Stimulated activated naive B cell treated with anti-CD40 and anti-IgM and Interleukin-4, amounts not matched to agents 10 μg/mL and 1 μg/mL and 100 μg/mL, for 72 hours (primary cell): ENCODE measurements at regions not wholly inside any gene's neighbourhood (a gene's known extent, or its start where the extent isn't known, plus 50 kb on each side); places are given as distances from the start of the nearest gene placed in this dataset.
"Not testable (repeated sequence)": the region's sequence is repeated elsewhere in the genome, so short reads cannot be mapped to it uniquely, and the experiment has no call there.

Experiments
- ATAC-seq, 2 donors: fragments of 150-1000 bp; cut with Tn5 transposase; replicated peaks; 2 replicates each; pipeline ENCODE4 v1.10.0; 2021; ENCODE audit warnings: moderate library complexity in 1 of 2
- DNase-seq: peaks from one replicate; pipeline ENCODE4 v3.0.0; 2021
- H3K27ac Mint-ChIP-seq: one replicate; pipeline ENCODE4 v1.8.0; 2022; ENCODE audit warnings: mild to moderate bottlenecking, mixed read lengths
- H3K27me3 Mint-ChIP-seq, 2 donors: one replicate each; pipeline ENCODE4 v1.8.0; 2022; ENCODE audit warnings: mixed read lengths in 2 of 2
- H3K36me3 Mint-ChIP-seq, 2 donors: one replicate each; pipeline ENCODE4 v1.8.0; 2022; ENCODE audit warnings: mixed read lengths in 2 of 2, mild to moderate bottlenecking in 1 of 2
- H3K4me1 Mint-ChIP-seq, 2 donors: one replicate each; pipeline ENCODE4 v1.8.0; 2022; ENCODE audit warnings: mixed read lengths in 2 of 2, mild to moderate bottlenecking in 1 of 2
- H3K4me3 Mint-ChIP-seq, 2 donors: one replicate each; pipeline ENCODE4 v1.8.0; 2022; ENCODE audit warnings: mild to moderate bottlenecking in 2 of 2, mixed read lengths in 2 of 2, moderate library complexity in 1 of 2
- H3K9me3 Mint-ChIP-seq, 2 donors: one replicate each; pipeline ENCODE4 v1.8.0; 2022; ENCODE audit warnings: mixed read lengths in 2 of 2, mild to moderate bottlenecking in 1 of 2

GRCh38 chr3:22836131-22836530, 367.0 kb upstream of the UBE2E2 start:
- DNase-seq: no peak

GRCh38 chr3:22843854-22844253, 359.3 kb upstream of the UBE2E2 start:
- H3K27ac Mint-ChIP-seq: no peak overlapping the region
- H3K4me3 Mint-ChIP-seq: no peak overlapping the region
- no peaks in the 10 kb centered on the region for H3K4me1 Mint-ChIP-seq
- H3K27me3 Mint-ChIP-seq: peaks cover 0 to 4% of the 10 kb centered on the region in 2 donors
- H3K9me3 Mint-ChIP-seq: peaks cover 0 to 1% of the 10 kb centered on the region in 2 donors
- H3K36me3 Mint-ChIP-seq: no peaks in the 10 kb centered on the region
- DNase-seq (no peak), ATAC-seq (no peak)

More at GRCh38 chr3:22836131-22836530, 367.0 kb upstream of the UBE2E2 start:
- H3K4me3 Mint-ChIP-seq: no peak overlapping the region
- ATAC-seq: no peak
- no peaks in the 10 kb centered on the region for H3K4me1 Mint-ChIP-seq
- H3K36me3 Mint-ChIP-seq: no peaks in the 10 kb centered on the region
- H3K27me3 Mint-ChIP-seq: peaks cover 4 to 6% of the 10 kb centered on the region in 2 donors
- H3K9me3 Mint-ChIP-seq: no peaks in the 10 kb centered on the region
- H3K27ac Mint-ChIP-seq: no peak overlapping the region

GRCh38 chr3:22846566-22846965, 356.6 kb upstream of the UBE2E2 start:
- DNase-seq (no peak), ATAC-seq (no peak)
- Mint-ChIP-seq H3K27ac (no peak overlapping the region), H3K27me3 (peaks cover 0 to 4% of the 10 kb centered on the region in 2 donors), H3K36me3 (no peaks in the 10 kb centered on the region), H3K4me3 (no peak overlapping the region), H3K4me1 (no peaks in the 10 kb centered on the region), H3K9me3 (peaks cover 0 to 1% of the 10 kb centered on the region in 2 donors)

GRCh38 chr3:22849583-22849982, 353.5 kb upstream of the UBE2E2 start:
- not testable (repeated sequence) for H3K27me3 Mint-ChIP-seq

GRCh38 chr3:22856811-22857210, 346.3 kb upstream of the UBE2E2 start:
- no peaks in the 10 kb centered on the region for H3K4me1 Mint-ChIP-seq
- H3K27me3 Mint-ChIP-seq: no peaks in the 10 kb centered on the region
- no peak overlapping the region for H3K27ac Mint-ChIP-seq
- no peak overlapping the region for H3K4me3 Mint-ChIP-seq
- ATAC-seq: no peak
- H3K9me3 Mint-ChIP-seq: no peaks in the 10 kb centered on the region
- no peak for DNase-seq
- no peaks in the 10 kb centered on the region for H3K36me3 Mint-ChIP-seq

More at GRCh38 chr3:22849583-22849982, 353.5 kb upstream of the UBE2E2 start:
- not testable (repeated sequence) for H3K4me3 Mint-ChIP-seq, DNase-seq, H3K9me3 Mint-ChIP-seq, H3K4me1 Mint-ChIP-seq, H3K27ac Mint-ChIP-seq, ATAC-seq, H3K36me3 Mint-ChIP-seq

- no peaks in the 10 kb centered on the region for H3K9me3 Mint-ChIP-seq
Observed at GRCh38 chr3:22858486-22858885, 344.6 kb upstream of the UBE2E2 start.

GRCh38 chr3:22859618-22860017, 343.5 kb upstream of the UBE2E2 start:
- Mint-ChIP-seq H3K4me3 (no peak overlapping the region), H3K9me3 (no peaks in the 10 kb centered on the region), H3K4me1 (no peaks in the 10 kb centered on the region), H3K27ac (no peak overlapping the region), H3K36me3 (no peaks in the 10 kb centered on the region), H3K27me3 (peaks cover 0 to 3% of the 10 kb centered on the region in 2 donors)
- no peak for ATAC-seq
- DNase-seq: no peak

More at GRCh38 chr3:22858486-22858885, 344.6 kb upstream of the UBE2E2 start:
- Mint-ChIP-seq H3K36me3 (no peaks in the 10 kb centered on the region), H3K4me1 (no peaks in the 10 kb centered on the region), H3K4me3 (no peak overlapping the region), H3K27ac (no peak overlapping the region), H3K27me3 (no peaks in the 10 kb centered on the region)
- ATAC-seq (no peak), DNase-seq (no peak)

- H3K4me3 Mint-ChIP-seq: no peak overlapping the region
- no peaks in the 10 kb centered on the region for H3K36me3 Mint-ChIP-seq
- H3K27ac Mint-ChIP-seq: no peak overlapping the region
- H3K9me3 Mint-ChIP-seq: no peaks in the 10 kb centered on the region
- DNase-seq (no peak), ATAC-seq (no peak)
- no peaks in the 10 kb centered on the region for H3K4me1 Mint-ChIP-seq
- peaks cover 0 to 5% of the 10 kb centered on the region in 2 donors for H3K27me3 Mint-ChIP-seq
Observed at GRCh38 chr3:22861426-22861825, 341.7 kb upstream of the UBE2E2 start.

GRCh38 chr3:22862111-22862510, 341.0 kb upstream of the UBE2E2 start:
- no peak for ATAC-seq
- no peaks in the 10 kb centered on the region for H3K36me3 Mint-ChIP-seq
- no peaks in the 10 kb centered on the region for H3K4me1 Mint-ChIP-seq
- peaks cover 0 to 5% of the 10 kb centered on the region in 2 donors for H3K27me3 Mint-ChIP-seq
- no peak for DNase-seq
- no peak overlapping the region for H3K27ac Mint-ChIP-seq
- no peak overlapping the region for H3K4me3 Mint-ChIP-seq
- no peaks in the 10 kb centered on the region for H3K9me3 Mint-ChIP-seq

- not testable (repeated sequence) for H3K4me3 Mint-ChIP-seq, DNase-seq, H3K36me3 Mint-ChIP-seq, H3K4me1 Mint-ChIP-seq
- Mint-ChIP-seq H3K9me3 (peaks cover 10 to 12% of the 10 kb centered on the region in 2 donors), H3K27ac (peak overlapping the region; percentile 20), H3K27me3 (peaks cover 15 to 48% of the 10 kb centered on the region in 2 donors)
- peak; percentile 60 to 69 for ATAC-seq
Observed at GRCh38 chr3:22882834-22883233, 320.3 kb upstream of the UBE2E2 start.

- H3K4me1 Mint-ChIP-seq: peaks cover 3 to 6% of the 10 kb centered on the region in 2 donors
- H3K27me3 Mint-ChIP-seq: peaks cover 14 to 35% of the 10 kb centered on the region in 2 donors
Observed at GRCh38 chr3:22885039-22885438, 318.1 kb upstream of the UBE2E2 start.

GRCh38 chr3:22885574-22886341, 317.4 kb upstream of the UBE2E2 start:
- Mint-ChIP-seq H3K27ac (no peak overlapping the region), H3K36me3 (peaks cover 0 to 2% of the 10 kb centered on the region in 2 donors), H3K4me3 (no peak overlapping the region), H3K27me3 (peaks cover 16 to 35% of the 10 kb centered on the region in 2 donors), H3K9me3 (peaks cover 10 to 12% of the 10 kb centered on the region in 2 donors), H3K4me1 (peaks cover 3 to 6% of the 10 kb centered on the region in 2 donors)
- DNase-seq (no peak), ATAC-seq (no peak)

More at GRCh38 chr3:22885039-22885438, 318.1 kb upstream of the UBE2E2 start:
- no peak for ATAC-seq
- DNase-seq: no peak
- H3K27ac Mint-ChIP-seq: no peak overlapping the region
- peaks cover 10 to 12% of the 10 kb centered on the region in 2 donors for H3K9me3 Mint-ChIP-seq
- H3K36me3 Mint-ChIP-seq: peaks cover 0 to 2% of the 10 kb centered on the region in 2 donors
- no peak overlapping the region for H3K4me3 Mint-ChIP-seq

GRCh38 chr3:22886439-22887068, 316.6 kb upstream of the UBE2E2 start:
- ATAC-seq (no peak), DNase-seq (no peak)
- Mint-ChIP-seq H3K4me1 (peaks cover 3 to 6% of the 10 kb centered on the region in 2 donors), H3K4me3 (no peak overlapping the region), H3K36me3 (peaks cover 0 to 2% of the 10 kb centered on the region in 2 donors), H3K9me3 (peaks cover 10 to 11% of the 10 kb centered on the region in 2 donors), H3K27ac (no peak overlapping the region), H3K27me3 (peaks cover 24 to 43% of the 10 kb centered on the region in 2 donors)

GRCh38 chr3:22887664-22888291, 315.3 kb upstream of the UBE2E2 start:
- Mint-ChIP-seq H3K9me3 (peaks cover 4 to 9% of the 10 kb centered on the region in 2 donors), H3K4me3 (no peak overlapping the region)

More at GRCh38 chr3:22887664-22888291, 315.3 kb upstream of the UBE2E2 start:
- Mint-ChIP-seq H3K36me3 (peaks cover 0 to 2% of the 10 kb centered on the region in 2 donors), H3K27me3 (peaks cover 25 to 45% of the 10 kb centered on the region in 2 donors), H3K4me1 (peaks cover 3 to 5% of the 10 kb centered on the region in 2 donors), H3K27ac (no peak overlapping the region)
- DNase-seq (no peak), ATAC-seq (no peak)
